ENCODE measurements at regions not wholly inside any gene's neighbourhood (a gene's known extent, or its start where the extent isn't known, plus 50 kb on each side); places are given as distances from the start of the nearest gene placed in this dataset.
"Not testable (repeated sequence)": the region's sequence is repeated elsewhere in the genome, so short reads cannot be mapped to it uniquely, and the experiment has no call there.

DNA sequence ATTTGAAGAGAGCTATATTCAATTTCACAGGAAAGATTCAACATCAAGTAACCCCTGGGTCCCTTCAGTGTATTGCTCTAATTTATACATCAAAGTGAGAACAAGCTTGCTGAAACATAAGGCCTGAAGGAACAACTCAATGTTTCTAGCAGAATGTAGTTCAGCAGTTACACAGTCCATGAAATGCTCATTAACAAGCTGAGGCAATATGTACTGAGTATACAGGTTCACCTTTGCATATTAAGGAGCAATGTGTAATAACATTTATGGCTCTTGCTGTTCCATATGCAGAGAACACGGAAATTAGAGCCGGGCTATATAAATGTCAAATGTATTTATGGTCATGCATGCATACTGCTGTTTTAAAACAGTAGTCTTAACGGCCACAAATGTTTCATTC is 338.5 kb downstream of the PCDH11X start:
- TF ChIP-seq, protein P1, sequence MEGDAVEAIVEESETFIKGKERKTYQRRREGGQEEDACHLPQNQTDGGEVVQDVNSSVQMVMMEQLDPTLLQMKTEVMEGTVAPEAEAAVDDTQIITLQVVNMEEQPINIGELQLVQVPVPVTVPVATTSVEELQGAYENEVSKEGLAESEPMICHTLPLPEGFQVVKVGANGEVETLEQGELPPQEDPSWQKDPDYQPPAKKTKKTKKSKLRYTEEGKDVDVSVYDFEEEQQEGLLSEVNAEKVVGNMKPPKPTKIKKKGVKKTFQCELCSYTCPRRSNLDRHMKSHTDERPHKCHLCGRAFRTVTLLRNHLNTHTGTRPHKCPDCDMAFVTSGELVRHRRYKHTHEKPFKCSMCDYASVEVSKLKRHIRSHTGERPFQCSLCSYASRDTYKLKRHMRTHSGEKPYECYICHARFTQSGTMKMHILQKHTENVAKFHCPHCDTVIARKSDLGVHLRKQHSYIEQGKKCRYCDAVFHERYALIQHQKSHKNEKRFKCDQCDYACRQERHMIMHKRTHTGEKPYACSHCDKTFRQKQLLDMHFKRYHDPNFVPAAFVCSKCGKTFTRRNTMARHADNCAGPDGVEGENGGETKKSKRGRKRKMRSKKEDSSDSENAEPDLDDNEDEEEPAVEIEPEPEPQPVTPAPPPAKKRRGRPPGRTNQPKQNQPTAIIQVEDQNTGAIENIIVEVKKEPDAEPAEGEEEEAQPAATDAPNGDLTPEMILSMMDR (IDR thresholded peaks at IDR 0.05) = not testable (repeated sequence)
- TF ChIP-seq POLR2A (IDR thresholded peaks at IDR 0.05) = not testable (repeated sequence)

All from body of pancreas (tissue), 4 donors.